GM18867 (cell line): ENCODE measurements at regions not wholly inside any gene's neighbourhood (a gene's known extent, or its start where the extent isn't known, plus 50 kb on each side); places are given as distances from the start of the nearest gene placed in this dataset.

Experiments used
- ATAC-seq: cut with Tn5 transposase; IDR thresholded peaks from one replicate; pipeline ENCODE4 v1.9.1; 2021; ENCODE audit warnings: mild to moderate bottlenecking, moderate library complexity; ENCODE audit not compliant: unreplicated experiment

DNA sequence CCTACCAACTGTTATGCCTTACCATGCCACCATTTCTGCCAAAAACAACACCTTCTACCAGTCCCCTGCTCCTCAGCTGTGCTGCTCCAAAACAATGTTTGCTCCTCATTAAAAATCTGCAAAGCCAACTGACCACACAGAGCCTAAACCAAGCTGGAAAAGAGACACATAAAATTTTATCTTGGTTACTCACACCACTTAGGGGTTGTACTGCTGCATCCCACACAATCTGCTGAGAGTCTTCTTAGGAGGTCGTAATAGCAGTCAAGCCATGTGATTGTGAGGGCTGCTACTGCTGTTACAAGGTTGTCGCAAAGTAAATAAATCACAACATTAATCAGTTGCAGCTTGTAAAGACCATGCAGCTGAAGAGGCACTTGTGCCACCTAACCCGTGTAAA, 607.4 kb upstream of the FAM241A start:
- ATAC-seq = no peak

DNA sequence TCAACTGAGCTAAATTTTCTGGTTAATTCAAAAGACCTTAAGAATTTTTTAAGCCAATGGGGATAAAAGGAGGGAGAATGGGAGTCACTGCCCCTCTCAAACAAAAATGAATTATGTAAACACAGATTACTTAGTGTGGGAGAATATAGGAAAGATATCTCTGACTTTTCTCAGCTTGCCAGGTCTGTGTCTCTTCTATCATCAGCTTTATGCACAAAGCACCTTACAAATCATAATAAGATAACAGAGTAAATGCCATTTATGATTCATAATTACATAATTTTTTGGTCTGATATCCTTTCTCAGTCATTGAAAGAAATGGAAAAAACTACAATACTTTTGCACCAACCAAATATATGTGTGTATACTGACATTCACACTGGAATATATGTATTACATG, 604.6 kb upstream of the FAM241A start:
- ATAC-seq = no peak

- no peak for ATAC-seq
Measured at GRCh38 chr4:111542056-111542455, 603.2 kb upstream of the FAM241A start.

GRCh38 chr4:111546881-111547280, 598.4 kb upstream of the FAM241A start:
- ATAC-seq = no peak

- ATAC-seq = no peak
Measured at GRCh38 chr4:111556141-111556781, 589.0 kb upstream of the FAM241A start.

DNA sequence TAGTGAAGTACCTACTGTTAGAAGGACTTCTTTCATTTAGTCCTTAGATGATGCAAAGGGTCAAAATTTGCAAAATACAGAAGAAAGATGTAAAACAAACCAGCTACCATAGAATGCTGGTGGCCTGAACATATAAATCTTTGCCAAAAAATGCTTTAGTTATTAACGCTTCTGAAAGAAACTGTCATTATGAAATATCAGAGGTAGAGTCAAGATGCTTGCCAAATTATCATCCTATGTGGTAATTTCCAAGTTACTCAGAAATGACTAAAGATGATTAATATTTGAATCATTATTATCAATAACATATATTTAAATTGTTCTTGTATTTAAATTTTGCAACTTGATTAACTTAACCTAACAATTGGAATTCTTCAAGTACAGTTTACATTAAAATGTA, 588.4 kb upstream of the FAM241A start:
- no peak for ATAC-seq

DNA sequence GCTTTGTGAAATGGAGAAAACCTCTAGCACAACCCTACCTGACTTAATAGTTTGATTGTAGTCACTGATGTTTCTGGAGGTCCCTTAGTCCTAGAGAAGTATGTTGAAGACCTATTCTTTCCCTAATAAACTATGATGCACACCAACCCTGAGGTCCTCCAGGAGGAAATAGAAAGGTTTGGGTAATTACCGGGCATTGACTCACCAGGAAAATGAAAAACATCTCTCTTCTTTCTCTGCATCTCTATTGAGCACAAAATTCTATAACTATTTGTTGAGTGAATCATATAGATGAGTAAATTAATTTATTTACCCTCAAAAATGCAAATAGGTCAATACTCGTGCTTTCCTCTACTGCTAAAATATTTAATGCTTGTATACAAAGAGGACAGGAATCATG, 582.4 kb upstream of the FAM241A start:
- ATAC-seq = no peak

GRCh38 chr4:111572470-111572869, 572.8 kb upstream of the FAM241A start:
- no peak for ATAC-seq

GRCh38 chr4:111573386-111573785, 571.9 kb upstream of the FAM241A start:
- no peak for ATAC-seq

- no peak for ATAC-seq
Measured at GRCh38 chr4:111579767-111580166, 565.5 kb upstream of the FAM241A start.

DNA sequence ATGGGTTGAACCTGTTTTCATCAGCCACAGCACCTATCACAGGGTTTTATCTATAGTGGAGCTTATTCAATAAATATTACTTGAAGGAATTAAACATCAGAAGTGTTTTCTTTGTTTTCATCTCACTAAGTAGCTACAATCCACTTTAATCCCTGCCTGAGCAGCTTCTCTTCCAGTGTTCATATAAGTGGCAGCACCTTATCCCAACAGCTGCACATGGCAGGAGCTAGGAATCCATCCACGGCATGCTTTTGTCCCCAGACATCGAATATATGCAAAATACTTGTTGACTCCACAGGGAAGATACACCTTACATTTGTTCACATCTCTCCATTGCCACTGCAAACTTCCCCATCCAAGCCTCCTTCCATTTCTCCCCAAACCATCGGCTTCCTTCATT, 549.8 kb upstream of the FAM241A start:
- ATAC-seq = no peak

DNA sequence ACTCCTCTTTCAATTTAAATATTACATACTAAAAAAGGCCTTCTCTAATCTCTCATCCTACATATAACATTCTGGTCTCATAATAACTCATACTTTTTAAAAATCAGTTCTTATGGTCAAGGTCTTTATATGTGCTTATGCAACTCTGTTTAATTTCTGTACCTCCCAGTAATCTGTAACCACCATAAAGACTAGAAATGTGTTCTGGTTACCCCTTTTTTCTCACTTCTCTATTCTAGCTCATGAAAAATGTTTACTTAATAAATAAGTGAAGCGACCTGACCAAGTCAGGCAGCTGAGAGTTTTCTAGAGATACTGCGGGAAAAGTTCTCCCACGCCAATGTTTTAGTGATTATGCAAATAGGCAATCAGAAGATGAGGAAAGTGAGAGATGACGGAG, 548.8 kb upstream of the FAM241A start:
- no peak for ATAC-seq

DNA sequence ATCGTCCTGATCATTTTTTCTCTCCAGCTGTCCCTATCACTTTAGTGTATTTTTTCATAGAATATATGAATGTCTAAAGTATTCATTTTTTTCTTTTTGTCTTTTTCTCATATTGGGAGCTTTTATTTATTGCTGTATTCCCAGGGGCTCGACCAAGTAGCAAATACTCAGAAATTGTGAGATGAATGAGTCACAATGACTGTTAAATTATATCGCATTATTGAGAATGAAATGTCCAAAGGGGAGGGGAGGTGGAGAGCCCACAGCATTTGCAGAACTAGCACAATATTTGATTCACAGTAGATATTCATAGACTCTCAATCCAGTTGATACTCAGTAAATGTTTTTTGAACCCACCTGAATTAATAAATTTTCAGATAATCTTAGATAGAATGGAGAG, 543.6 kb upstream of the FAM241A start:
- no peak for ATAC-seq

GRCh38 chr4:111602848-111603247, 542.4 kb upstream of the FAM241A start:
- no peak for ATAC-seq

GRCh38 chr4:111605111-111605510, 540.1 kb upstream of the FAM241A start:
- ATAC-seq = no peak

DNA sequence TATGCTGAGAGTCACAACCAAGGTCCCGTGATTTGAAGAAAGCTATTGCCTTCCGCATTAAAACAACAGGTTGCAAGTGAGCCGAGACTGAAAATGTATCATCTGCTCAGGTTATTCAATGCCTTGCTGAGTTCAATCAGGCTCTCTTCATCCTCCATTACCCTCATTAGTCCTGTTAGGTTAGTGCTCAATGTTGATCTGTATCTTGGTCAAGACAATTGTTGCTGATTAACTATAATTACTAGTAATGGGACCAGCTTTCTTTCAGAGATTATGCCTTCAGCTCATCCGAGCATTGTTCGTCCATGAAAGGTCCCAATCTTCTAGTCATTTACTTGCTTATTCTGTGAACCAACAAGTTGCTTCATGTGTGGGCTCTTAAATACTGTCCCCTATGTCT, 534.6 kb upstream of the FAM241A start:
- ATAC-seq = no peak

DNA sequence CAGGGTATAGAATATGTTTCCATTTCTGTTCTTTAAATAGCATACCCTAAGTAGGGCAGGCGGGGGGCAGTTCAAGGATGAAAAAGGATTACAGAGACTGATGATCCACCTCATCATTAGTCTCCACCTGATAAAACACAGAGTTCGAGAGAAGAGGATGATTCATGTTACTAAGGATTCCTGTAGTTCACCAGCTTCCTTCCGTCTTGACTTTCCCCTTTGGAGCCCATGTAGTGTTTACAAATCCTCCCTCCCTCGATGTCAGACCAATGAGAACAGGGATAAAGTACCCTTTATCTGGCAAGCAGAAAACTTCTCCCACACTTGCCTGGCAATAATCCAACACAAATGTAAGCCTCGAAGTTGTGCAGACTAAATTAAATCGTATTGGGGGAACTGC, 526.3 kb upstream of the FAM241A start:
- ATAC-seq = no peak

GRCh38 chr4:111628437-111628836, 516.8 kb upstream of the FAM241A start:
- ATAC-seq = no peak

DNA sequence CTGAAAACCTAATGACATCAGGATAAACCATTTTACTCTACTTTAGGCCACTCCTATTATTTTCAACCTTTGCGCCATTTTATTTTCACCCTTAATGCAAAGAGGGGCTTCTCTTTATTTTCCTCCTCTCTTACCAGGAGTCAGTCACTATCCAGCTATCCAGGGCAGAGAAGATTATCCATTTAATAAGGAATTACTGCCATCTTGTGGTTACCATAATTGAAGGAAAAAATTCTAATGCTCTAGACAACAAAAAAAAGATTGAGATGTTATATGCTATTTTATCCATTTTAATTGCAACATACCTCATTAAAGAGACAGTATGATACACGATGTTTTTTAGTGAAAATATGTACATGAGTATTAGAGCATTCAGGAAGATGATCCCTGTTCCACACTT, 514.5 kb upstream of the FAM241A start:
- no peak for ATAC-seq

DNA sequence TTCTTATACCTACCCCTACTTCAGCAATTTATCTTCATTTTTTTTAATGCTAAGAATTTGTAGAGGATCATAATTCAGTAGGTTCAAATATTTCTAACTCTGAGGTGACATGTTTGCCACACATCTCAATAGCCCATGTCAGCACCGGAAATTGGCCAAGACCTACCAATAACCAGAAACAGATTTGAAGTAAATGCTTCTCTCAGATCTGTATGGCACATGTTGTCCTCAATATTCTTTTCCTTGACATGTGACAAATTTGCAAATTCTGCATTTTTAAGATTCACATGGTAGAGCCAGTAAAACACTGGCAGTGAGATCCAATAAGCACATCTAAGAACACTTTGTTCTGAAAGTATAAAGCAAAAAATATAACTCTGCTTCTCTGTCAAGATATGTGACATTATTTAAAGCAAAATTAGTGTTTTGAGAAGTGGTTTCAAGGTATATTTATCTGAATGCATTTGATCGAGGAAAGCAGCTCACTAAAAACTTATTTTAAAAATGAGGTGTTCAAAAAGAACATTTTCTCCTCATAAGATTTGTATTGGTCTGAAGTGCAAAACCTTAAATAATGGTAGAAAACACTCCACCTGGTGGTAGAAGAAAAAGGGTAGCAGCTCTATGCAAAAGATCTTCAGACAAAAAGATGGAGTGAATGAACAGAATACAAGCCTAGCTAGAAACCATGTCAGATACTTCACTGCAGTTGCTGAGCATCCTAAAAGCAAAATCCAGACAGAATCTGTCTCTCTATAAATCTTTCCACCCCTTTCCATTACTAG, 513.8 kb upstream of the FAM241A start:
- ATAC-seq = peak; percentile 66

- no peak for ATAC-seq
Measured at GRCh38 chr4:111632641-111633151, 512.6 kb upstream of the FAM241A start.

DNA sequence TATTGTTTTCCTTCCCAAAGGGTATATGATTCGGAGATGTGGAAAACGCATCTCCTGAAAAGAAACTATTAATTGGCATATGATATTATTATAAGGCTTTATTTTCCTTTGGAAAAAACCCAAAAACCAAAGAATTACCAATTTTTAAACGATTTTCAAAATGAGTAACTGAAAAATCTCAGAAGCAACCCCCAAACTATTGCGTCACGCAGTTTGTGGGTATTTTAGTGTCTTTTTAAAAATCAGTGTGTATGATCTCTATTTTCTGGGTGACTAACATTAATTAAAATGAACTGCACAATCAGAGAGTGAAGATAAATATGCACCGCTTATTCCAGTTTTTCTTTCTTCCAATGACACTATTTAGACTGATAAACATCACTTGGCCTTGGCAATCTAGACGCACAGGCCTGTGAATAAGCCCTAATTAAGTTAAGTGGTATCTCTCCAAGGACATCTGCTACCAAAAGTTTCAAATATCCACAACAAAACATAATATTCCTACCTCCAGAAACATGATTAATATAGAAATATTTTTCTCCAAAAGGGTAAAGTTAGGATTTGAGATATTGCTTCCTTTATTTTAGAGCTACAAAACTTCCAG, 511.5 kb upstream of the FAM241A start:
- ATAC-seq = no peak
